G401.6 (cell line): ENCODE measurements at regions not wholly inside any gene's neighbourhood (a gene's known extent, or its start where the extent isn't known, plus 50 kb on each side); places are given as distances from the start of the nearest gene placed in this dataset.
"Not testable (repeated sequence)": the region's sequence is repeated elsewhere in the genome, so short reads cannot be mapped to it uniquely, and the experiment has no call there.

Source experiments
- FAIRE-seq: peaks from 2 replicates; lab custom pipeline; 2012; peaks lifted over from hg19 to GRCh38; lab: Jason Lieb, UNC

GRCh38 chr9:88818495-88819201 lies 172.6 kb upstream of the S1PR3 start:
- no peak for FAIRE-seq

- FAIRE-seq, result no peak
Measured at GRCh38 chr9:88819476-88819875, 171.8 kb upstream of the S1PR3 start.

DNA sequence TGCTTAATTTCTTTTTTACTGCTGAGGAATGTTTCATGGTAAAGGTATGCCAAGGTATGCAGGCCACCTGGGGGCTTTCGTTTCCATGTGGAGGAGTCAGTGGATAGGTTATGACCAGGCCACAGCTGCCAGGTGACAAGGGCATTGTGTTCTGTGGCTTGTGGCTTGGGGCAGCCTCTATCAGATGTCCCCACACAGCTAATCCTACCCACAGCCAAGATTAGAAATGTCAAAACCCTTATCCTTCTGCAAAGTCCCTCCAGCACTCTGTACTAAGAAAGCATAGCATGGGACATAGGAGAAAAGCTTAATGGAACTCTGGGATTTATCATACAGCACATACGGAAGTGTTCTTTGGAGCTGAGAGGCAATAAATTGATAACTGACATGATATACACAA lies 171.2 kb upstream of the S1PR3 start:
- FAIRE-seq, result no peak

GRCh38 chr9:88821033-88821745 lies 170.1 kb upstream of the S1PR3 start:
- no peak for FAIRE-seq

GRCh38 chr9:88821746-88822106 lies 169.5 kb upstream of the S1PR3 start:
- no peak for FAIRE-seq

- FAIRE-seq, result no peak
Measured at GRCh38 chr9:88824711-88825110, 166.6 kb upstream of the S1PR3 start.

- no peak for FAIRE-seq
Measured at GRCh38 chr9:88826181-88826580, 165.1 kb upstream of the S1PR3 start.

DNA sequence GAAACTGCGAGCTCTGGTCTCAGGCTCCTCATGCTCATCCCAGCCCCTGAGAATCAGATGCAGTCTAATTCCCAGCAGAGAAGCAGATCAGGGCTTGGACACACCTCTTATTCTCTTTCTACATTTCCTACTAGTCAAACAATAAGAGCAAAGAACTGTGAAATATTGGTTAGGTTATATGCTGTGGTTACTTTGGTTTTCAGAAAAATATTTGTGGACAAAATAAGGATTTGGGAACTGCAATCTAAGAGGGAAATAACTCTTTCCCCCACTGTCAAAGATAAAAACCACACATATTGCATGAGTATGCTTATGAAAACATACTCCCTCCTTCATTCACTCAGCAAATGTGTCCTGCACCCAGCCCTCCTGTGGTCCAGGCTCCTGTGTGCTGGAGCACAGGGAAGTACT lies 164.5 kb upstream of the S1PR3 start:
- FAIRE-seq, result no peak

- FAIRE-seq, result no peak
Measured at GRCh38 chr9:88828018-88828417, 163.2 kb upstream of the S1PR3 start.

DNA sequence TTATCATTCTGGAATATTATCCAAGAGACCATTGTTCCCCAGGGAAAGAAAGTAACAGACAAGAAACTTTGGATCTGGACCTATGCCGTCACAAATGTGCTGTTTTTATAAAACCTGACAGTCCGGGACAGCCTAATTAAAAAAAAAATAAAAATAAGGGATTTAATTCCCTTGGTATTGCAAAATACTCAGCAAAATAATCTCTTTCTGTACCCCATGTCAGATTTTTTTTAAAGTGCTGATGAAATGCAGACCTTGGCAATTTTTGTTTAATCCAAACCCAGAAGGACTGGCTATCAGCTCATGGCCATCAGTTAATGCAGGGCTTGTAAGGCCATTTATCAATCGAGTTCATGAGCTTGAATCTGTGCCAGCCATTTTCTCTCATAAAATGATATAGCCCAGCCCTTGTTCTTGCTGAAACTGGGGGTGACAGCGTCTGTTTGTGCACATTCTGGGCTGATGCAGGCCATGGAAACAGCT lies 162.7 kb upstream of the S1PR3 start:
- no peak for FAIRE-seq

DNA sequence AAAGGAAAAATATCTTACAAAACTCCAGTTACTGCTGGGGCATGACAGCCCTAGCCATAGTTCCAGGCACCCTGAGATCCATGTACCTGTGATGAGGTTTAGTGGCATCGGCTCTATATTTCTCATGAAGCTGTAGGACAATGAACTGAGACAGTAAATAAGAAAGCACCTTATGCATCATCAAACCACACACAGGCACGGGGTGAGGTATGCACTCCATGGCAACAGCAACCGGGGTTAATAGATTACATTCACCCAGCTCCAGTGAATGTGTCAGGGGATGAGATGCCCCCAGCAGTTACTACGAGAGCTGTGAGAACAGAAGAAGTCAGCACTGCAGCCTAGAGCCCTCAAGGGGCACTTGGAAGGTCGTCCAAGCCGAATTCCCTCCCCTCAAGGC lies 162.0 kb upstream of the S1PR3 start:
- FAIRE-seq, result no peak

- no peak for FAIRE-seq
Measured at GRCh38 chr9:88831713-88832407, 159.4 kb upstream of the S1PR3 start.

- FAIRE-seq, result no peak
Measured at GRCh38 chr9:88833946-88834345, 157.3 kb upstream of the S1PR3 start.

GRCh38 chr9:88835038-88835466 lies 156.2 kb upstream of the S1PR3 start:
- no peak for FAIRE-seq

- no peak for FAIRE-seq
Measured at GRCh38 chr9:88835772-88836171, 155.5 kb upstream of the S1PR3 start.

- FAIRE-seq, result no peak
Measured at GRCh38 chr9:88837731-88838130, 153.5 kb upstream of the S1PR3 start.

DNA sequence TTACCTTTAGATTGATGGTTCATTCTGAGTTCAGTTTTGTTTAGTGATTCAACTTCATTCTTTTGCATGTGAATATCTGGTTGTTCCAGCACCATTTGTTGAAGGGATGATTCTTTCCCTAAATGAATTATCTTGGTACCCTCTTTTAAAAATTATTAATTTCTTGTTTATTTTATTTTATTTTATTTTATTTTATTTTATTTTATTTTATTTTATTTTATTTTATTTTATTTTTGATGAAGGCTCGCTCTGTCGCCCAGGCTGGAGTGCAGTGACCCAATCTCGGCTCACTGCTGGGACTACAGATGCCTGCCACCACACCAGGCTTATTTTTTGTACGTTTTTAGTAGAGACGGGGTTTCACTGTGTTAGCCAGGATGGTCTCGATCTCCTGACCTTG lies 141.4 kb upstream of the S1PR3 start:
- FAIRE-seq, result not testable (repeated sequence)

DNA sequence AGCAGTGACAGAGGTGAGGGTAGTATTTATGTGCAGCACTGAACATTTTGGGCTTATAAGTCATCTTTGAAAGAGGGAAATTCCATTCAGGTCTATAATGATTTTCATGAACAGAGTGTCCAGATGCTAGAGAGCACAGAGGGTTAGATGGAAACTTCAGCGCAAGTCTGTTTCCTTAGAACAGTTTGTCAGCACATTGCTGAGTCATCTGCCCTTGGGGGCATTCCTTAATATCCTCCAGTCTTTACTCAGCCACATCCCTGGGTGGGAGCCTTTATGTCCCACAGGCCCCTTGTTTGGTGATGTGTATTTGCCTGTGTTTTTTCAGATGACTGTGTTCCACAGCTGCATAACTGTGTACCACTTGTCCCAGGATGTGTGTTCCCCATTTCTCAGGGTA lies 138.5 kb upstream of the S1PR3 start:
- FAIRE-seq, result no peak

GRCh38 chr9:88870627-88871026 lies 120.6 kb upstream of the S1PR3 start:
- FAIRE-seq, result no peak

- FAIRE-seq, result no peak
Measured at GRCh38 chr9:88871669-88872068, 119.6 kb upstream of the S1PR3 start.

DNA sequence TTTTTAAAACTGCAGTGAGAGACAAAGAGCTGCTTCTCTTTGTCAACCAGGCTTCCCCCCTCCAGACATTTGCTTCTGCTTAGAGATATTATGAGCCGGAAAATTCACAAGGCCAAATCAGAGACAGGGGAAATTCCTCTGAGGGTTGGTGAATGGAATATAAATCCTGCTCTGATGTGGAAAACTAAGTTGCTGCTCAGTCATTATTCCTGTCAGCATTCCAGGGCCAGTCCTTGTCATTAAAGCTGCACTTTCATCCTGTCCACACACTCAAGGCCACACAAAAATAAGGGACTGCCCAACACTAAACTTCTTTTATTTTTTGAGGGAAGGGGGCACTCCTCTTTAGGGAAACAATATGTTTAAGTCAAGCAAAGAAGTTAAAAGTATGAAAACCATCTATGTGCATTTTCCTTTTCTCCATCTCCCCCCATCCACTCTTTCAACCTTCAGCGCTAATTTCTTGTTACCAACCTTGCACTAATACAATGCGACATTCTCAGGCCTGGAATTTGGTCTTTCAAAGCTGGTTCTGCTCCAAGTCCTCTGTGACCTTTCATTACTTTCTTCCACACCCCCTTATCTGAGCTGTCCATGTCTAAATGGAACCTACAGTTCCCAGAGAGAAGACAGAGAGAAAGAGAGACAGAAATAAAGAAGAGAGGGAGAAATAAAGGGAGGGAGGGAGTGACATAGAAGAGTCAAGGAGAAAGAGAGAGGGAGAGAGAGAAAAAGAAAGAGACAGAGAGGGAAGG lies 118.9 kb upstream of the S1PR3 start:
- FAIRE-seq, result no peak

DNA sequence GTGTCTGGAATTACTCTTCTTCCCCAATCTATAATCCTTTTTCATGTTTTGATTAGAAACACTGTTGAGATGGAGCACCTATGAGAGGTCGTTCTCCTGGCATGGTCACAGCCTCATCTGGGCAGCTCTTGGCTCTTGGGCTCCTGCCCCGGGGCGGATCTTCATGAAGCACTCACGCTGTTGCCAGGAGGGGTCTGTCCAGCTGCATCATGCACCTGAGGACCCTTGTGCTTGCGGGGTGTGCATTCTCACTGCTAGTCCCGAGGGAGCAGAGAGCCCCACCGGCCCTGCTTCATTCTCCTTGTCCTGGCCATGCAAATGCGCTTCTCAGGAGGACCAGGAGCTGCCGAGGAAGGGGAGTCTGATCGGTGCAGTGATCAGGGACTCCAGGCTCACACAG lies 117.6 kb upstream of the S1PR3 start:
- FAIRE-seq, result no peak

DNA sequence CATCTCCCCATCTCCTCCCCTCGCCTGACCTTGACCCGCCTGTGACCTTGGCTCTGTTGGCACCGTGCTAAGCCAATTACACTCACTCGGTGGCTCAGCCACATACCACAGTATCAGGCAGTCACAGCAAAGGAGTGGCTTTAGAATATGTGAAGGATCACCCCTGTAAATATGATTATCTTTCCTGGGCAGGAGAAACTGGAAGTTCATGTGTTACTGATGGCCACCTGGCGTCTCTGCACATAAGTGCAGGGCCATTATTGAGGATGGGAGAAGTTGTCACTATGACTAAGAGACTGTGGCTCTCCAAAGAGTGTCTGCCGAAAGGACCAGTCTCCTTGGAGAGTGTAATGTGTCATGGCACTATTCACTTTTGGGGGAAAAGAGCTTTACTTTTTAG lies 116.9 kb upstream of the S1PR3 start:
- no peak for FAIRE-seq
